ENCODE measurements at regions not wholly inside any gene's neighbourhood (a gene's known extent, or its start where the extent isn't known, plus 50 kb on each side); places are given as distances from the start of the nearest gene placed in this dataset.

- DNase-seq, result no peak
Measured at GRCh38 chr2:128958241-128958640, 639.6 kb upstream of the HS6ST1 start.

- no peak for DNase-seq
Measured at GRCh38 chr2:128967646-128968045, 649.0 kb upstream of the HS6ST1 start.

DNA sequence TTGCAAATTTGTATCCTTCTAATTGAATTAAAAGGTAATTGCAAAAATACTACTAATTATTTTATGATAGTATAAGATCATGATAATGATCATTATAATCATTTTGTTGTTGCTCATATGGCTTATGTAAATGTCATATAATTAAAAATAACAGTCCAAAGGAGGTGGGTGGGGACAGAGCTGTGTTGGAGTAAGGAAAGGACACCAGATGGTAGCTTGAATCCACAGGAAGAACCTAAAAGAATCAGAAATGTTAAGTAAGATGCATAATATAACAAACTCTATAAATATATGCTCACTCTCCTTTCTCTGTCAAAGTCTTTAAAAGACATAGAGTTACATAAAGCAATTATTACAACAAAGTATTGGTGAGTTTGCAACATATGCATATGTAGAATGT is 650.7 kb upstream of the HS6ST1 start:
- DNase-seq, result no peak

GRCh38 chr2:128970332-128971116 is 651.9 kb upstream of the HS6ST1 start:
- no peak for DNase-seq

- DNase-seq, result no peak
Measured at GRCh38 chr2:128973566-128973965, 654.9 kb upstream of the HS6ST1 start.

DNA sequence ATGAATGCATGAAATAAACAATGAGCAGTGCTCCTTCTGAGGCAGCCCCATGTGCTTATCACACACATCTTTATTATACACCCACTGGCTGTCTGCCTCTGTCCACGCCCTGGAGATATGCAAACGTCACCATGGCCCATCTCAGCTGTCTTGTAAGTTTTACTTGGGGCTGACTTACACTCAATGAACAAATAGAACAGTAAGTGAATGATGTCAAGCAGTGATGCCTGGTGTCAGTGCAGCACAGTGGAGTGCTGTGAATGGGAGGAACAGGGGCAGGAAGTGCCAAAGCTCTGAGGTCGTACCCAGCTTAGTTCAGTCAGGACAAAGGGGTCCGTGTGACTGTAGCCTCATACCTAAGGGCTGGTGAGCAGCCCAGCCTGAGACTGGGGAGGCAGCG is 659.5 kb upstream of the HS6ST1 start:
- no peak for DNase-seq

DNA sequence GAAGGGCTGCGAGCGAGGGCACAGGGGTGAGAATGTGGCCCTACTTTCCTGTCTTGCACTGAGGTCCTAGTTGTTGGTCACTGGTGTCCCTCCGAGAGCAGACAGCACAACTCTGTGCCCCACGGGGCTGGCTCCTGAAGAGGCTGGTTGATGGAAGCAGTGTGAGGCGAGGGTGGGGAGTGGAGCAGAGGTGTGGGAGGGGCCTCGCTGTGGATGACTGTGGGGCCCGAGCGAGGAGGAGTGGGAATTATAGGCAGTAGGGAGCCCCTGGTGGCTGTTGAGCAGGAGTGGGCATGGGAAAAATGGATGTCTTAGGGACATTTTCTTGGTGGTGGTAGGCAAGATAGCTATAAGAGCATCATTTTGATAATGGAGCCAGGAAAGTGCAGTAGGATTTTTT is 660.5 kb upstream of the HS6ST1 start:
- no peak for DNase-seq

GRCh38 chr2:128980475-128980874 is 661.8 kb upstream of the HS6ST1 start:
- no peak for DNase-seq

- no peak for DNase-seq
Measured at GRCh38 chr2:128981353-128981752, 662.7 kb upstream of the HS6ST1 start.

DNA sequence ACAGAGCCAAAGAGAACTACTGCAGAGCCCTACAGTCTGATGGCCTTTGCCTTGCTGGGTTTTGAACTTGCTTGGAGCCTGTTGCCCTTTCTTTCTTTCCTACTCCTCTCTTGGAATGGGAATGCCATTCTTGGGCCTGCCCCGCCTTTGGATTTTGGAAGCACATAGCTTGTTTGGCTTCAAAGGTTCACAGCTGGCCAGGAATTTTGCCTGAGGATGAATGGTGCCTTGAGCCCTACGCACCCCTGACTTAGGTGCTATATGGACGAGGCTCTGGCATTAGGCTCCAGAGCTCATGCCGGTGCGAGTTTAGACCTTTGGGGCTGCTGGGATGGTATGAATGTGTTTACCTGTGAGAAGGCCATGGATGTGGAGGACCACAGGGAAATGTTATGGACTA is 663.3 kb upstream of the HS6ST1 start:
- DNase-seq, result no peak

GRCh38 chr2:128982670-128983069 is 664.0 kb upstream of the HS6ST1 start:
- DNase-seq, result no peak

DNA sequence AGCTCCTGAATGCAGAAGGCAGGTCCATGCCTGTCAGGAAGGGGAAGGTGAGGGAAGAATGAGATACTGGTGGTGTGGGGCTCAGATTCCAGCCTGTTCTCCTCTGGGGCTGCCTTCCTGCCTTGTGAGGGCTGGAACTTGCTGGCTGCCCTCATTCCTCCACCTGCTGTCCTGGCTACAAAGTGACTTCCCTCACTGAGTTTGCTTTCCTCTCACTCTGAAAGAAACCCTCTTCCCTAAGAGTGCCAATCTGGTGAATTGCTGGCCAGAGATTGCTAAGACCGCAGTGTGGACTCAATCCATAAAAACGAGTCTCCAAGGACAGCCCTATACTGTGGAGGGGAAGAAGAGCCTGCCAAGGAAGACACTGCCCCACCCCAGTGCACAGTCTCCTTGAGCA is 664.4 kb upstream of the HS6ST1 start:
- no peak for DNase-seq

DNA sequence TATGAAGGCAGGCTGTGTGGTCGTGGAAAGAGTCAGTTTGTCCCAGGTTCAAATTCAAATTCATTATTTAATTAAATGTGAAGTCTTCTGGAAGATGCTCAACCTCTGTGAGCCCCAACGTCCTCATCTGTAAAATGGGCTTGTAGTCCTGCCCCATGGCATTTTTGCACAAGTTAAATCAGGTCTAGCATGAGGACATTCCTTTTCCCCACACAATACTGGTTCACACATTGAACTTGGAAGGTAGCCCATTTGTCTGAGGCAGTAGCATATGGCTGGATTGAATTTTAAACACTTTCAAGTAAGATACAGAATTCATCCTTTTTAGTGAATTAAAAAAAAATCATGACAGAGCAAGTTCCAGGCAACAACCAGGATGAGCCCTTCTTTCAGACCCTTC is 665.4 kb upstream of the HS6ST1 start:
- no peak for DNase-seq

DNA sequence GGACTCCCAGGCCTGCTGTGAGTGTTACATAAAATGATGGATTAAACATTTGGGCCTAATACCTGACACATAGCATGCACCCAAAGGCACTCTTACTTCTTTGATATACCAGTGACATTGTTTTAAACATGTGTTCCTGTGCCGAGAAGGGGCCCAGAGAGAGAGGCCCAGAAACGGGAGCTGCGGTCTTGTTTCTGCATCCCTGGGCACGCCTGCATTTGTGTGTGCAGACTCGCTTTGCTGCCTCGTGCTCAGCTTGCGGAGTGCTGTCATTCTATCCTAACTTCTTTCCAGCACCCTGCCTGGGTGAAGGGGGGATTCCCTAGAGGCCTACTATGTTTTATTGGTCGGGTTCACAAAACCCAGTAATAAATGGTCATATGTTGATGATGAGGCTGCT is 666.2 kb upstream of the HS6ST1 start:
- no peak for DNase-seq

GRCh38 chr2:128986026-128986715 is 667.5 kb upstream of the HS6ST1 start:
- DNase-seq, result no peak

DNA sequence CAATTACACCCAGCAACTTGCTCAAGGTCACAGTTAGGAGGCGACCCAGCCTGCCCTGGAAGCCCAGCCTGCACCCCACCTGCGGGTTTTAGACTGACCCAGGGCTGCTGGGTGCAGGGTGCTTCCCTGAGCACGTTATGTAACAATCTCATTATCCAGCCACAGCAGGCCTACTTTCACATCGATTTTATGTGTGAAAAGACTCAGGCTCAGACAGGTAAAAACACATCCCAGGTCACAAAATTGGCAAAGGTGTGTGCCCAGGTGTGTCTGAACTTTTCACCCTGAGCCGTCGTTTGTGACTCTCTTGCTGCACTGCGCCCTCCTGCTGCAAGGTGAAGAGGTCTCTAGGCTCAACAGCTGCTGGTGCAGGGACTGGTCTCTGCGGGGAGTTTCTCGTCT is 668.2 kb upstream of the HS6ST1 start:
- no peak for DNase-seq

- no peak for DNase-seq
Measured at GRCh38 chr2:128988326-128988725, 669.7 kb upstream of the HS6ST1 start.

DNA sequence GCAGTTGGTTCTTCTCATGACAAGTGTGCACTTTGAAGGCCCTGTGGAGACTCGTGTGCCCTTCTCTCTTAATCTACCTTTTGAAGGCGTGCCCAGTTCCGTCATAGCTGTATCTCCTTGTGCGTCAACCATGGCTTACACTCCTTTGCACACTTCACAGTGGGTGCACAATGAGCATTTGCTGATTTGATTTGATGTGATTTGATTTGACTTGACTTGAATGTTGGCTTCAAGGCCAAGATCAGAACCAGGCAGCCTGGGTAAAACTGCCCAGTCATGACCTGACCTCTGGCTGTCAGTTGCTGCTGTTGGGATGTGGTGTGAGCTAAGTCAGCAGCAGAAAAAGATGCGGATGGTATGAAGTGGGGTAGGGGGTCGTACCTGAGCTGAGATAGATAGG is 670.3 kb upstream of the HS6ST1 start:
- no peak for DNase-seq

GRCh38 chr2:128995086-128995485 is 676.4 kb upstream of the HS6ST1 start:
- no peak for DNase-seq

GRCh38 chr2:128996078-128996477 is 677.4 kb upstream of the HS6ST1 start:
- no peak for DNase-seq

DNA sequence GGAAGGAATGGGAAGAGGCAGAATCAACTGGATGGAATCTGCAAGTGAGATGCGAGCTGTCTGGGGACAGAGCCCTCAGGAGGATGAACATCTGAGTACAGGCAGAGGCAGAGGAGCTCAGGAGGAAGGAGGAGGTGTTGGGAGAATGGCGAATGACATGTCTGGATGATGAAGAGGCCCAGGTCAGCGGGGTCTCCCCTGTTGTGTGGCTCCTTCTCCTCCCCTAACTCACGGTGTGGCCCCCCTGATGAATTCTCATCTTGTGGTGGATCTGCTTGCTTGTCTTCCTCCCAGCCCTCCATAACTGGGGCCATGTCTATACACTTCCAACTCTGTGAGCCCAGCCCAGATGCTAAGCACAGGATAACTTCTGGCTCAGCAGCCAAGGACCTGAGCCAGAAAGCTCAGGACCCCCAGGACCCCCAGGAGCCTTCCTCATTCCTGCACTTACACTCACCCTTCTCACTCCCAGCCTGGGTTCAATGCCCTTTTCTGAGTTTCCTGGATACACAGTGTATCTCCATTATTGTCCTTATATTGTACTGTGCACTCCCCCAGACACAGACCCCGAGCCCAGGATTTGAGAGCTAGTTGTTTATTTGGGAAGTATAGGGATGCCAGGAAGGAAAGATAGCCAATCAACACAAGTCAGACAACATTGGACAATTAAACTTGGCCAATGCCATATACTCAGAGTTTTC is 678.6 kb upstream of the HS6ST1 start:
- no peak for DNase-seq

- no peak for DNase-seq
Measured at GRCh38 chr2:129001926-129002325, 683.3 kb upstream of the HS6ST1 start.

GRCh38 chr2:129002751-129003150 is 684.1 kb upstream of the HS6ST1 start:
- DNase-seq, result no peak

GRCh38 chr2:129004485-129004884 is 685.8 kb upstream of the HS6ST1 start:
- no peak for DNase-seq
